ENCODE measurements at regions not wholly inside any gene's neighbourhood (a gene's known extent, or its start where the extent isn't known, plus 50 kb on each side); places are given as distances from the start of the nearest gene placed in this dataset.
"Not testable (repeated sequence)": the region's sequence is repeated elsewhere in the genome, so short reads cannot be mapped to it uniquely, and the experiment has no call there.

DNA sequence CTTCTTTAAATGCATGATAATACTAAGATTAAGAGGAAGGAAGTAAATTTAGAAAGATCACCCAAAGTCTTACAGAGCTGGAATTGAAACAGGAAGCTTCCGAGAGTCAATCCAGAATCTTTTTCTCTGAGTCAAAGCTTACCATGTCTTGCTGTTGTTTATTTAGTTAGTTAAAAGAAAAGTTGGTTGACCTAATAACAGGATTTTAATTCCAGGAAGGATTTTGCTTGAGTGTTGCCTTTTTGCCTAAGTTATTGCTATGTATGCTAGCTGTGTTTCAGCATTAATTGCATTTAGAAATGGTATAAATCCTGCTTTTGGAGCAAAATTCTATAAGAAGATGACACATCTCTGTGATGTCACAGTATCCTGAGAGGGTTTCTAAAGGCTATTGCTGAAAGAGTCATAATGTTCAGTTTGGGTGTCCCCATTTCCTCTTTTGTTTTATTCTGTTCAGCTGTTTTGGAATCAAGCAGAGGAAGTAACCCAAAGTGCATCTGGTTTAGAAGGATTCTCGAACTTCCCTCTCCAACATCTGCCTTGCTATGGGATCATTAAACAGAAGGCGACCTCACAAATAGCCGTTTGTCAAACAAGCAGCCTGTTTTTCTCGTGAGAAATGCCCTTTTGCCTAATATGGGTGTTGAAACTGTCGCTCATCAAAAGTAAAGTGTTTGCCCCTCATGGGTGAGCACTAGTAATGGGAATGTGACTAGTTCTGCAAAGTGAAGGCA is 271.5 kb upstream of the MMADHC start:
- Histone ChIP-seq H3K27me3 (ENCODE audit: insufficient read depth, insufficient read length) (no peaks in the 10 kb centered on the region), H3K9ac (ENCODE audit: insufficient read length, low read depth) (no peak overlapping the region), H3K4me1 (ENCODE audit: insufficient read depth, insufficient read length) (no peaks in the 10 kb centered on the region), H3K36me3 (ENCODE audit: insufficient read depth, insufficient read length, low read length) (no peaks in the 10 kb centered on the region), H3K4me3 (ENCODE audit: insufficient read length, low read depth) (no peak overlapping the region), H3K9me3 (ENCODE audit: insufficient read depth, low read length) (no peaks in the 10 kb centered on the region)
- no peak for TF ChIP-seq SUZ12 (IDR thresholded peaks at IDR 0.05; ENCODE audit: extremely low read depth, insufficient read depth, insufficient read length)
- TF ChIP-seq YY1 (IDR thresholded peaks at IDR 0.05; ENCODE audit: insufficient read depth, insufficient read length): no peak
- TF ChIP-seq ZNF274 (IDR thresholded peaks at IDR 0.05; ENCODE audit: low read depth, low read length): no peak
- no peak for DNase-seq (ENCODE audit: low read depth, low spot score)

DNA sequence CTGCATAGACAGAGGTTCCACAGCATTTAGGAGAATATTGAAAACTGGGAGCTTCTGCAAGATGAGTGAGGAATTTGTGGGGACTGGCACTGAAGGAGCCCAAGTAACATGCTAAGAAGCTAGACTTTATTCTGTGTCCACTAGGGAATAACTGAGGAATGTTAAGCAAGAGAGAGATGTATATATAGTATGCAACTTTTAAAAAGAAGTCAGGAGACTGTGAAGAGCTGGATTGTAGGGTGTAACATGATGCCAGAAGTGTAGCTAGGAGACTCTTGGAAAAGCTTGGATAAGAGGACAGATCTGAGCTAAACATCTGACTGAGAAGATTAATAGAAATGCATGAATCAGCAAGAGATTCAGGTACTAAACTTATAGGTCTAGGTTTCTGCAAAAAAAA is 270.6 kb upstream of the MMADHC start:
- Histone ChIP-seq H3K36me3 (ENCODE audit: insufficient read depth, insufficient read length, low read length) (no peaks in the 10 kb centered on the region), H3K9ac (ENCODE audit: insufficient read length, low read depth) (no peak overlapping the region), H3K27me3 (ENCODE audit: insufficient read depth, insufficient read length) (no peaks in the 10 kb centered on the region), H3K4me3 (ENCODE audit: insufficient read length, low read depth) (no peak overlapping the region), H3K9me3 (ENCODE audit: insufficient read depth, low read length) (no peaks in the 10 kb centered on the region), H3K4me1 (ENCODE audit: insufficient read depth, insufficient read length) (no peaks in the 10 kb centered on the region)
- DNase-seq (ENCODE audit: low read depth, low spot score): no peak
- TF ChIP-seq ZNF274 (IDR thresholded peaks at IDR 0.05; ENCODE audit: low read depth, low read length): no peak
- TF ChIP-seq SUZ12 (IDR thresholded peaks at IDR 0.05; ENCODE audit: extremely low read depth, insufficient read depth, insufficient read length): no peak
- no peak for TF ChIP-seq YY1 (IDR thresholded peaks at IDR 0.05; ENCODE audit: insufficient read depth, insufficient read length)

DNA sequence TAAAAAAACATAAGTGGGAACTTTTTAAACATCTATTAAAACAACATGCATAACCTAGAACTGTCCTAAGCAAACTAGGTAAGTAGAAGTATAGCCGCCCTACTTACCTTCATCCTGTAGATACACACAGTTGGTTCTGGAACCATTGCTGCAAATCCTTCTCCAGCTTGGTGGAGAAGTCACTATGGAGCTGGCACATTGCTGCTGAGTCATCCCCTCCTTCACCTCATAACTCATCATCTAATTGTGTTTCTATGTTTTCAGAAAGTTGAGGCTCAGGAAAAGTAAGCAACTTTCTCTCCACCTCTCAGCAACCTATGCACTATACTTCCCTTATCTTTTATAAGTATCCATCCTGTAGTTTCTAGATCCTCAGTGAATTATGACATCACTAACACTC is 269.8 kb upstream of the MMADHC start:
- no peak for DNase-seq (ENCODE audit: low read depth, low spot score)
- Histone ChIP-seq H3K27me3 (ENCODE audit: insufficient read depth, insufficient read length) (no peaks in the 10 kb centered on the region), H3K9ac (ENCODE audit: insufficient read length, low read depth) (no peak overlapping the region), H3K36me3 (ENCODE audit: insufficient read depth, insufficient read length, low read length) (no peaks in the 10 kb centered on the region), H3K9me3 (ENCODE audit: insufficient read depth, low read length) (no peaks in the 10 kb centered on the region), H3K4me1 (ENCODE audit: insufficient read depth, insufficient read length) (no peaks in the 10 kb centered on the region), H3K4me3 (ENCODE audit: insufficient read length, low read depth) (no peak overlapping the region)
- no peak for TF ChIP-seq YY1 (IDR thresholded peaks at IDR 0.05; ENCODE audit: insufficient read depth, insufficient read length)
- no peak for TF ChIP-seq ZNF274 (IDR thresholded peaks at IDR 0.05; ENCODE audit: low read depth, low read length)
- TF ChIP-seq SUZ12 (IDR thresholded peaks at IDR 0.05; ENCODE audit: extremely low read depth, insufficient read depth, insufficient read length): no peak

DNA sequence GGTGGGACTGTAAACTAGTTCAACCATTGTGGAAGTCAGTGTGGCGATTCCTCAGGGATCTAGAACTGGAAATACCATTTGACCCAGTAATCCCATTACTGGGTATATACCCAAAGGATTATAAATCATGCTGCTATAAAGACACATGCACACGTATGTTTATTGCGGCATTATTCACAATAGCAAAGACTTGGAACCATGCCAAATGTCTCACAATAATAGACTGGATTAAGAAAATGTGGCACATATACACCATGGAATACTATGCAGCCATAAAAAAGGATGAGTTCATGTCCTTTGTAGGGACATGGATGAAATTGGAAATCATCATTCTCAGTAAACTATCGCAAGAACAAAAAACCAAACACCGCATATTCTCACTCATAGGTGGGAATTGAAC is 268.3 kb upstream of the MMADHC start:
- not testable (repeated sequence) for H3K36me3 ChIP-seq (ENCODE audit: insufficient read depth, insufficient read length, low read length); H3K4me3 ChIP-seq (ENCODE audit: insufficient read length, low read depth); H3K9me3 ChIP-seq (ENCODE audit: insufficient read depth, low read length); H3K9ac ChIP-seq (ENCODE audit: insufficient read length, low read depth); H3K27me3 ChIP-seq (ENCODE audit: insufficient read depth, insufficient read length); H3K4me1 ChIP-seq (ENCODE audit: insufficient read depth, insufficient read length); DNase-seq (ENCODE audit: low read depth, low spot score)

DNA sequence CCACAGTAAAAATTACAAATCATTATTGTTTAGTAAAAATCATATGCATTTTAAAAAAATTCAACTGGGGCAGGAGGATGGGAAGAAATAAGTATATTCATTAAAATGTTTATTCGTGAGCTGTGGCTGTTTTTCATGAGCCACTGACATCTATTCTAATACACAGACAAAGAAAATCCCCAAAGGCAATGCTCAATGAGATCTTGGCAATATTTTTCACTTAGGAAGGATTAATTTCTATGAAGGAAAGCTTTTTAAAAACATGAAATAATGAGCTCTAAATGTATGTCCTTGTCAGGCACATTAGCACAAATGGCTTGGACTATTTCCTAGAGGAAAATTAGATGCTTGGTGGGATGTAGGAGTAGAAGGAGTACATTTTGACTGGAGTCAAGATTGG is 262.0 kb upstream of the MMADHC start:
- H3K9ac ChIP-seq (ENCODE audit: insufficient read length, low read depth): no peak overlapping the region
- no peaks in the 10 kb centered on the region for H3K27me3 ChIP-seq (ENCODE audit: insufficient read depth, insufficient read length)
- no peaks in the 10 kb centered on the region for H3K9me3 ChIP-seq (ENCODE audit: insufficient read depth, low read length)
- DNase-seq (ENCODE audit: low read depth, low spot score): no peak
- no peak overlapping the region for H3K4me3 ChIP-seq (ENCODE audit: insufficient read length, low read depth)
- no peak for TF ChIP-seq ZNF274 (IDR thresholded peaks at IDR 0.05; ENCODE audit: low read depth, low read length)
- TF ChIP-seq YY1 (IDR thresholded peaks at IDR 0.05; ENCODE audit: insufficient read depth, insufficient read length): no peak
- no peak for TF ChIP-seq SUZ12 (IDR thresholded peaks at IDR 0.05; ENCODE audit: extremely low read depth, insufficient read depth, insufficient read length)
- no peaks in the 10 kb centered on the region for H3K36me3 ChIP-seq (ENCODE audit: insufficient read depth, insufficient read length, low read length)
- no peaks in the 10 kb centered on the region for H3K4me1 ChIP-seq (ENCODE audit: insufficient read depth, insufficient read length)

DNA sequence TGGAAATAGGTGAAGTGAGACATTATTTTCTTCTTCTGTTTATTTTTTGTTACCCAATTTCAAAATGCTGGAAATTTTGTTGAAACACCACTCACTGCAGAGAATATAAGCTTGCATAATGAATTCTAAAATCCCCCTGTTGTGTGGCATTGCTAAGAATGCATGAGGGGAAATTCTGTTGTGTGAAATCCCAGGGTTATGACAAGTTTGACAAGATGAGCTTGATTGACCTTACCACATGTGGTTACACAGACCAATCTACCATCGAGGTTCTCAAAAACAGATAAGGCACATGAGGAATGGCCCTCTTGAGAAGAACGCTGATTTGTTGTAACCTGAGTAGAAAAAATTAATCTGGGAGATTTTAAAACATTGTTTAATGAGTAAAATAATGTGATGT is 261.6 kb upstream of the MMADHC start:
- no peak for DNase-seq (ENCODE audit: low read depth, low spot score)
- Histone ChIP-seq H3K4me1 (ENCODE audit: insufficient read depth, insufficient read length) (no peaks in the 10 kb centered on the region), H3K27me3 (ENCODE audit: insufficient read depth, insufficient read length) (no peaks in the 10 kb centered on the region), H3K36me3 (ENCODE audit: insufficient read depth, insufficient read length, low read length) (no peaks in the 10 kb centered on the region), H3K4me3 (ENCODE audit: insufficient read length, low read depth) (no peak overlapping the region), H3K9me3 (ENCODE audit: insufficient read depth, low read length) (no peaks in the 10 kb centered on the region), H3K9ac (ENCODE audit: insufficient read length, low read depth) (no peak overlapping the region)
- TF ChIP-seq ZNF274 (IDR thresholded peaks at IDR 0.05; ENCODE audit: low read depth, low read length) (no peak), YY1 (IDR thresholded peaks at IDR 0.05; ENCODE audit: insufficient read depth, insufficient read length) (no peak)

DNA sequence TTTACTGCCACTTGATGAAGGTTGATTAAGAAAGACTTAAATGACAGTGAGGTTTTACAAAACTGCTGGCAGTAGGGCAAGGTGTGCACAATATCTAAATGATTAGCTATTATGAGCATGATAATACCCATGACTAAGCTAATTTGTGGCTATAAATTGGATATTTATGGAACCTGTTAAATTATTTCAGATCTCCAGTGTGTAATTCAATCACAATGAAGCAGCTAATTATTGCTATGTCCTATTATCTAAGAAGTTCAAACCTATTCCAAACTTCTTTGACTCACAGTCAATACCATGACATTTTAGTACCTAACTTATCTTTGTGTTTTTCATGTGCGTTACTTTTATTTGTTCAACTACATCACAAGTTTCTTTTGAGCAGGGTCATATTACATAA is 253.8 kb upstream of the MMADHC start:
- Histone ChIP-seq H3K4me3 (ENCODE audit: insufficient read length, low read depth) (no peak overlapping the region), H3K36me3 (ENCODE audit: insufficient read depth, insufficient read length, low read length) (no peaks in the 10 kb centered on the region), H3K9me3 (ENCODE audit: insufficient read depth, low read length) (no peaks in the 10 kb centered on the region), H3K4me1 (ENCODE audit: insufficient read depth, insufficient read length) (no peaks in the 10 kb centered on the region), H3K9ac (ENCODE audit: insufficient read length, low read depth) (no peak overlapping the region), H3K27me3 (ENCODE audit: insufficient read depth, insufficient read length) (no peaks in the 10 kb centered on the region)
- no peak for DNase-seq (ENCODE audit: low read depth, low spot score)
- no peak for TF ChIP-seq ZNF274 (IDR thresholded peaks at IDR 0.05; ENCODE audit: low read depth, low read length)
- no peak for TF ChIP-seq YY1 (IDR thresholded peaks at IDR 0.05; ENCODE audit: insufficient read depth, insufficient read length)
- no peak for TF ChIP-seq SUZ12 (IDR thresholded peaks at IDR 0.05; ENCODE audit: extremely low read depth, insufficient read depth, insufficient read length)

DNA sequence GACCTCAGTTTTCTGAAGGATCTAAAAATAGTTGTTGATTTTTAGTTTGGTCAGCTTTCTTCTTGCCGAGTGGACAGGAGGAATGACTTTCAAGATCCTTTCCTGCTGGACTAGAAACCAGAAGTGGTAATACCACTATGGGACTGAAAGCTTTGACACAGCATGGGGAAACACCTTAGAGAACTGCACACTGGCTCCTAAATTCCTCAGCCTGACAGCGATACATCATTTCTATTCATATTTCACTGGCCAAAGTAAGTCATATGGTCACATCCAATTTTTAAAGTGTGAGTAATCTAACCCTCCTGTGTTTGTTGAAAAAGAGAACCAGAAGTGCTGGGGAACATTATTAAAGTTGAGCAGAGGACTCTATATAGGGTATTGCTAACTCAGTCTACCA is 244.7 kb upstream of the MMADHC start:
- H3K9me3 ChIP-seq (ENCODE audit: insufficient read depth, low read length): no peaks in the 10 kb centered on the region
- no peaks in the 10 kb centered on the region for H3K36me3 ChIP-seq (ENCODE audit: insufficient read depth, insufficient read length, low read length)
- no peak overlapping the region for H3K9ac ChIP-seq (ENCODE audit: insufficient read length, low read depth)
- no peak for TF ChIP-seq SUZ12 (IDR thresholded peaks at IDR 0.05; ENCODE audit: extremely low read depth, insufficient read depth, insufficient read length)
- TF ChIP-seq ZNF274 (IDR thresholded peaks at IDR 0.05; ENCODE audit: low read depth, low read length): no peak
- TF ChIP-seq YY1 (IDR thresholded peaks at IDR 0.05; ENCODE audit: insufficient read depth, insufficient read length): no peak
- no peaks in the 10 kb centered on the region for H3K4me1 ChIP-seq (ENCODE audit: insufficient read depth, insufficient read length)
- H3K27me3 ChIP-seq (ENCODE audit: insufficient read depth, insufficient read length): no peaks in the 10 kb centered on the region
- no peak overlapping the region for H3K4me3 ChIP-seq (ENCODE audit: insufficient read length, low read depth)
- DNase-seq (ENCODE audit: low read depth, low spot score): no peak
